ENCODE measurements at regions not wholly inside any gene's neighbourhood (a gene's known extent, or its start where the extent isn't known, plus 50 kb on each side); places are given as distances from the start of the nearest gene placed in this dataset.

GRCh38 chr20:50301712-50302111, 111.1 kb downstream of the CEBPB start:
- DNase-seq = no peak

GRCh38 chr20:50302341-50303057, 111.9 kb downstream of the CEBPB start:
- DNase-seq = no peak

- no peak for DNase-seq
These were observed 113.2 kb downstream of the CEBPB start for GRCh38 chr20:50303573-50304500.

GRCh38 chr20:50304501-50304856, 113.8 kb downstream of the CEBPB start:
- DNase-seq = no peak

GRCh38 chr20:50304923-50305635, 114.4 kb downstream of the CEBPB start:
- no peak for DNase-seq

- peak; percentile 59 for DNase-seq
These were observed 115.2 kb downstream of the CEBPB start for GRCh38 chr20:50305636-50306477.

- DNase-seq = no peak
These were observed 116.1 kb downstream of the CEBPB start for GRCh38 chr20:50306478-50307423.

GRCh38 chr20:50308166-50308512, 117.5 kb downstream of the CEBPB start:
- DNase-seq = no peak

GRCh38 chr20:50308513-50309279, 118.1 kb downstream of the CEBPB start:
- DNase-seq = no peak

- no peak for DNase-seq
These were observed 118.7 kb downstream of the CEBPB start for GRCh38 chr20:50309280-50309763.

- no peak for DNase-seq
These were observed 119.4 kb downstream of the CEBPB start for GRCh38 chr20:50309764-50310672.

GRCh38 chr20:50310673-50311051, 120.0 kb downstream of the CEBPB start:
- no peak for DNase-seq

GRCh38 chr20:50311308-50312001, 120.8 kb downstream of the CEBPB start:
- no peak for DNase-seq

GRCh38 chr20:50312002-50312681, 121.5 kb downstream of the CEBPB start:
- DNase-seq = no peak

GRCh38 chr20:50312682-50313521, 122.3 kb downstream of the CEBPB start:
- DNase-seq = no peak

- no peak for DNase-seq
These were observed 122.8 kb downstream of the CEBPB start for GRCh38 chr20:50313522-50313820.

All from NCI-H2107 (cell line).